B cell (primary cell): ENCODE measurements at regions not wholly inside any gene's neighbourhood (a gene's known extent, or its start where the extent isn't known, plus 50 kb on each side); places are given as distances from the start of the nearest gene placed in this dataset.

Experiments
- ATAC-seq: fragments of 200-7000 bp; cut with Tn5 transposase; one replicate; pipeline ENCODE4 v1.10.0; 2021; ENCODE audit warnings: low read depth, mild to moderate bottlenecking, moderate number of reproducible peaks, moderate library complexity
- CTCF ChIA-PET: fragments of 350-600 bp; sonication (Branson Sonifier 250); formaldehyde crosslinking; loops from one replicate; lab custom pipeline; 2021; ENCODE audit warnings: antibody characterized with exemption, inconsistent platforms; lab: Charles Lee
- POLR2A ChIA-PET: fragments of 350-600 bp; sonication (Branson Sonifier 250); formaldehyde crosslinking; loops from one replicate; lab custom pipeline; 2021; ENCODE audit warnings: antibody characterized with exemption; lab: Charles Lee
- DNase-seq: peaks from one replicate; pipeline ENCODE4 v3.0.0; 2013
- H2AFZ ChIP-seq: 2 replicates; pipeline ENCODE4 v1.6.1; 2012; ENCODE audit warnings: mild to moderate bottlenecking, low read depth, low read length; ENCODE audit not compliant: insufficient read depth, poor library complexity, severe bottlenecking
- H3K27ac ChIP-seq, 2 donors: 1 replicate in 1 of 2; 2 replicates in 1 of 2; pipeline ENCODE4 v1.5.1; 2012 to 2013; ENCODE audit warnings: low read length in 2 of 2, mild to moderate bottlenecking in 2 of 2, moderate library complexity in 1 of 2
- H3K27me3 ChIP-seq, 4 experiments: fragments of 200-600 bp in 1 of 4; sonication (generic) in 1 of 4; replicated peaks in 1 of 4; 1 replicate in 2 of 4; 2 replicates in 2 of 4; pipeline versions ENCODE4 v1.6.1 to v1.7.0; 2013 to 2016; ENCODE audit warnings: low read length in 3 of 4, mild to moderate bottlenecking in 2 of 4, mixed read lengths in 1 of 4, moderate library complexity in 1 of 4; ENCODE audit not compliant: insufficient read depth in 4 of 4, control insufficient read depth in 3 of 4; ENCODE audit errors: control extremely low read depth in 1 of 4
- H3K36me3 ChIP-seq, 2 experiments: replicated peaks in 1 of 2; 1 replicate in 1 of 2; 2 replicates in 1 of 2; pipeline versions ENCODE4 v1.6.1 to v1.7.1; 2013; ENCODE audit warnings: low read length in 1 of 2; ENCODE audit not compliant: insufficient read depth in 2 of 2, control insufficient read depth in 1 of 2; ENCODE audit errors: control extremely low read depth in 1 of 2, extremely low read depth in 1 of 2
- H3K4me1 ChIP-seq, 2 donors: fragments of 200-600 bp in 1 of 2; sonication (generic) in 1 of 2; 1 replicate in 1 of 2; 2 replicates in 1 of 2; pipeline versions ENCODE4 v1.5.1 to v1.6.1; 2013 to 2017; ENCODE audit warnings: low read length in 2 of 2; ENCODE audit not compliant: control insufficient read depth in 2 of 2, insufficient read depth in 2 of 2
- H3K4me2 ChIP-seq: replicated peaks from 2 replicates; pipeline ENCODE3; 2012; ENCODE audit warnings: mild to moderate bottlenecking, low read depth, low read length; ENCODE audit not compliant: poor library complexity, severe bottlenecking
- H3K4me3 ChIP-seq, 5 experiments: fragments of 200-600 bp in 1 of 5; sonication (generic) in 1 of 5; 1 replicate in 3 of 5; 2 replicates in 2 of 5; pipeline versions ENCODE4 v1.5.1 to v1.7.0; 2011 to 2016; ENCODE audit warnings: low read length in 4 of 5, mild to moderate bottlenecking in 4 of 5, low read depth in 2 of 5, control low read depth in 1 of 5, moderate library complexity in 1 of 5; ENCODE audit not compliant: insufficient read depth in 1 of 5; ENCODE audit errors: control extremely low read depth in 1 of 5, extremely low read depth in 1 of 5
- H3K79me2 ChIP-seq: fragments of 200-600 bp; sonication (generic); one replicate; pipeline ENCODE4 v1.6.0; 2016; ENCODE audit warnings: low read length; ENCODE audit not compliant: control insufficient read depth, insufficient read depth
- H3K9ac ChIP-seq: fragments of 200-600 bp; sonication (generic); 2 replicates; pipeline ENCODE4 v1.6.1; 2017; ENCODE audit warnings: mild to moderate bottlenecking, low read length, moderate library complexity
- H3K9me3 ChIP-seq, 3 donors: one replicate each; pipeline versions ENCODE4 v1.6.1 to v1.7.1; 2013; ENCODE audit warnings: low read length in 2 of 3; ENCODE audit not compliant: control insufficient read depth in 2 of 3, insufficient read depth in 1 of 3; ENCODE audit errors: control extremely low read depth in 1 of 3
- H4K20me1 ChIP-seq: 2 replicates; pipeline ENCODE4 v1.6.0; 2012; ENCODE audit warnings: mild to moderate bottlenecking, low read length; ENCODE audit not compliant: insufficient read depth, control insufficient read depth, poor library complexity, severe bottlenecking
- H3K27ac Mint-ChIP-seq: one replicate; pipeline ENCODE4 v1.8.0; 2021; ENCODE audit warnings: mixed read lengths
- H3K27me3 Mint-ChIP-seq: one replicate; pipeline ENCODE4 v1.8.0; 2021; ENCODE audit warnings: mixed read lengths
- H3K4me1 Mint-ChIP-seq: one replicate; pipeline ENCODE4 v1.8.0; 2021; ENCODE audit warnings: mixed read lengths
- H3K4me3 Mint-ChIP-seq: one replicate; pipeline ENCODE4 v1.8.0; 2021; ENCODE audit warnings: mixed read lengths
- H3K9me3 Mint-ChIP-seq: one replicate; pipeline ENCODE4 v1.8.0; 2022; ENCODE audit warnings: mixed read lengths; ENCODE audit not compliant: insufficient read depth
- CTCF ChIP-seq: fragments of 200-600 bp; IDR thresholded peaks from one replicate; pipeline ENCODE4 v1.8.0; 2022; ENCODE audit warnings: antibody characterized with exemption, mild to moderate bottlenecking
- EZH2 ChIP-seq: IDR thresholded peaks from 2 replicates; pipeline ENCODE4 v1.6.1; 2012; ENCODE audit warnings: borderline replicate concordance, low read depth, mild to moderate bottlenecking, moderate library complexity, low read length; ENCODE audit not compliant: insufficient read depth, poor library complexity, severe bottlenecking
- WGBS: methylation state at CpG from one replicate; pipeline ENCODE4 v1.1.5; 2013; ENCODE audit warnings: missing lambda C conversion rate; ENCODE audit not compliant: insufficient coverage; 5-methylcytosine and 5-hydroxymethylcytosine counted together
- intact Hi-C: fragments of 100-400 bp; cut with micrococcal nuclease; formaldehyde crosslinking; loops from one replicate; pipeline ENCODE4 v1.10.0; 2022

- CTCF ChIA-PET: no interaction called here
- Histone ChIP-seq H3K36me3 (no peaks in the 10 kb centered on the region), H2AFZ (no peak overlapping the region), H3K4me2 (no peak overlapping the region), H3K27ac (no peak overlapping the region), H4K20me1 (no peaks in the 10 kb centered on the region), H3K9me3 (peaks cover 0 to 25% (median 12%) of the 10 kb centered on the region in 3 donors), H3K79me2 (no peaks in the 10 kb centered on the region), H3K4me3 (no peak overlapping the region), H3K27me3 (peaks cover 0 to 7% (median 0%) of the 10 kb centered on the region in 4 experiments), H3K9ac (no peak overlapping the region), H3K4me1 (no peaks in the 10 kb centered on the region)
- Mint-ChIP-seq H3K9me3 (peaks cover 5% of the 10 kb centered on the region), H3K4me1 (no peaks in the 10 kb centered on the region), H3K27me3 (no peaks in the 10 kb centered on the region), H3K27ac (no peak overlapping the region), H3K4me3 (no peak overlapping the region)
- intact Hi-C loops: no loop called here
- 78% methylated on average over 6 of the region's 7 CpGs for WGBS
- TF ChIP-seq EZH2: no peak
- no peak for TF ChIP-seq CTCF
- DNase-seq (no peak), ATAC-seq (no peak)
- POLR2A ChIA-PET: no interaction called here
Observed at GRCh38 chr6:169998457-169998856, 247.0 kb downstream of the ERMARD start.

- Mint-ChIP-seq H3K27me3 (no peaks in the 10 kb centered on the region), H3K4me3 (no peak overlapping the region), H3K4me1 (no peaks in the 10 kb centered on the region), H3K9me3 (peaks cover 2% of the 10 kb centered on the region), H3K27ac (peak overlapping the region; percentile 43)
- no peak overlapping the region for H3K4me2 ChIP-seq
- peaks cover under 1 to 2% of the 10 kb centered on the region in 2 donors for H3K4me1 ChIP-seq
- H4K20me1 ChIP-seq: no peaks in the 10 kb centered on the region
- no peaks in the 10 kb centered on the region for H3K79me2 ChIP-seq
- no peak overlapping the region for H2AFZ ChIP-seq
- H3K4me3 ChIP-seq: no peak overlapping the region
- DNase-seq (no peak), ATAC-seq (no peak)
- no peak overlapping the region for H3K9ac ChIP-seq
- ChIA-PET CTCF (no interaction called here), POLR2A (no interaction called here)
- intact Hi-C loops: no loop called here
- H3K27me3 ChIP-seq: peaks cover 0 to 7% (median 0%) of the 10 kb centered on the region in 4 experiments
- H3K36me3 ChIP-seq: no peaks in the 10 kb centered on the region
- peaks cover 0 to 19% (median 6%) of the 10 kb centered on the region in 3 donors for H3K9me3 ChIP-seq
- H3K27ac ChIP-seq: no peak overlapping the region
- 32% methylated on average over 7 of the region's 7 CpGs for WGBS
- TF ChIP-seq EZH2: no peak
- TF ChIP-seq CTCF: no peak
Observed at GRCh38 chr6:169997930-169998218, 246.5 kb downstream of the ERMARD start.
